Left ventricle myocardium inferior (tissue), 1 donor: ENCODE measurements at regions not wholly inside any gene's neighbourhood (a gene's known extent, or its start where the extent isn't known, plus 50 kb on each side); places are given as distances from the start of the nearest gene placed in this dataset.
A peak's percentile ranks its signal among the peaks of the same experiment; 100 is the strongest.

Experiments used
- DNase-seq: peaks from one replicate; pipeline ENCODE4 v3.0.0-alpha.2; 2020
- H3K27ac ChIP-seq: fragments of 200-600 bp; replicated peaks from 2 replicates; pipeline ENCODE4 v1.8.0; 2021
- H3K27me3 ChIP-seq: fragments of 200-600 bp; 2 replicates; pipeline ENCODE4 v1.8.0; 2021; ENCODE audit warnings: low read depth
- H3K36me3 ChIP-seq: fragments of 200-600 bp; 2 replicates; pipeline ENCODE4 v1.8.0; 2021
- H3K4me1 ChIP-seq: fragments of 200-600 bp; 2 replicates; pipeline ENCODE4 v1.8.0; 2021
- H3K4me3 ChIP-seq: fragments of 200-600 bp; 2 replicates; pipeline ENCODE4 v1.8.0; 2021; ENCODE audit warnings: mild to moderate bottlenecking, moderate library complexity
- H3K9me3 ChIP-seq: fragments of 200-600 bp; replicated peaks from 2 replicates; pipeline ENCODE4 v1.8.0; 2021
- intact Hi-C: fragments of 100-400 bp; cut with micrococcal nuclease; formaldehyde crosslinking; loops from one replicate; pipeline ENCODE4 v1.11.0; 2022
- TF ChIP-seq, protein P1 (sequence below): fragments of 200-600 bp; IDR thresholded peaks from 2 replicates; pipeline ENCODE4 v1.8.0; 2021; ENCODE audit warnings: antibody characterized with exemption, mild to moderate bottlenecking, borderline replicate concordance
- donor health status: DM: no; HTN: yes; CAD: no; lungs with severe emphysema.

DNA sequence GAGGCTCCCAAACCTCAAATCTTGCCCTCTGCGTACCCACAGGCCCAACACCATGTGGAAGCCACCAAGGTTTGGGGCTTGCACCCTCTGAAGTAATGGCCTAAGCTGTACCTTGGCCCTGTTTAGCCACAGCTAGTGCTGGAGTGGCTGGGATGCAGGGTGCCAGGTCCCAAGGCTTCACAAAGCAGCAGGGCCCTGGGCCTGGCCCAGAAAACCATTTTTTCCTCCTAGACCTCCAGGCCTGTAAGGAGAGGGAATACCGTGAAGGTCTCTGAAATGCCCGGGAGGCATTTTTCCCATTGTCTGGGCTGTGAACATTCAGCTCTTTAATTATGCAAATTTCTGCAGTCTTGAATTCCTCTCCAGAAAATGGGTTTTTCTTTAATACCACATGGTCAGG lies 223.7 kb upstream of the CCN2 start:
- H3K4me3 ChIP-seq = no peak overlapping the region
- no peaks in the 10 kb centered on the region for H3K27me3 ChIP-seq
- peaks cover 4% of the 10 kb centered on the region for H3K36me3 ChIP-seq
- intact Hi-C loops = no loop called here
- H3K4me1 ChIP-seq = no peaks in the 10 kb centered on the region
- peaks cover 22% of the 10 kb centered on the region for H3K9me3 ChIP-seq
- no peak overlapping the region for H3K27ac ChIP-seq
- TF ChIP-seq, protein P1, sequence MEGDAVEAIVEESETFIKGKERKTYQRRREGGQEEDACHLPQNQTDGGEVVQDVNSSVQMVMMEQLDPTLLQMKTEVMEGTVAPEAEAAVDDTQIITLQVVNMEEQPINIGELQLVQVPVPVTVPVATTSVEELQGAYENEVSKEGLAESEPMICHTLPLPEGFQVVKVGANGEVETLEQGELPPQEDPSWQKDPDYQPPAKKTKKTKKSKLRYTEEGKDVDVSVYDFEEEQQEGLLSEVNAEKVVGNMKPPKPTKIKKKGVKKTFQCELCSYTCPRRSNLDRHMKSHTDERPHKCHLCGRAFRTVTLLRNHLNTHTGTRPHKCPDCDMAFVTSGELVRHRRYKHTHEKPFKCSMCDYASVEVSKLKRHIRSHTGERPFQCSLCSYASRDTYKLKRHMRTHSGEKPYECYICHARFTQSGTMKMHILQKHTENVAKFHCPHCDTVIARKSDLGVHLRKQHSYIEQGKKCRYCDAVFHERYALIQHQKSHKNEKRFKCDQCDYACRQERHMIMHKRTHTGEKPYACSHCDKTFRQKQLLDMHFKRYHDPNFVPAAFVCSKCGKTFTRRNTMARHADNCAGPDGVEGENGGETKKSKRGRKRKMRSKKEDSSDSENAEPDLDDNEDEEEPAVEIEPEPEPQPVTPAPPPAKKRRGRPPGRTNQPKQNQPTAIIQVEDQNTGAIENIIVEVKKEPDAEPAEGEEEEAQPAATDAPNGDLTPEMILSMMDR = no peak
- DNase-seq = no peak

DNA sequence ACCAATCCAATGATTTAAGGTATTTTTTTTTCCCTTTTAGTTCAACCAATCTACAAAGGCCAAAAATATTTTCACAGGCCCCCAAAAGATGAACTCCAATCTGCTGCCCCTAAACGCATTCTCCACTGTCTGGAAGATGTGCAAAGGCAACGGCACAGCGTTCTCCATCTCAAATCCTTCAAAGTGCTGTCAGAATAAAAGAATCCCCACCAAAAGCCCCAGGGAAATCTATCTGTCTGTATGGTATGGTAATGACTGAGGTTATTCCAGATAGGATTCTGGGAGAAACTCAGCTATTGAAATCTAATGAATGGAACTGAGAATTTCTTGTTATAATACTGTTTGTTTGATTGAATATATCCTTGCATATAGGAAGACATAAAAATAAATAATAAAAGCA lies 217.8 kb upstream of the CCN2 start:
- intact Hi-C loops = loop anchor here (10.0 kb wide), 1 partner anchor 244 kb away; no protein-coding TSS in a partner anchor
- Histone ChIP-seq H3K27ac (no peak overlapping the region), H3K36me3 (no peaks in the 10 kb centered on the region), H3K9me3 (peaks cover 15% of the 10 kb centered on the region), H3K27me3 (no peaks in the 10 kb centered on the region), H3K4me1 (peaks cover 5% of the 10 kb centered on the region), H3K4me3 (no peak overlapping the region)
- no peak for DNase-seq
- TF ChIP-seq, protein P1 = no peak

DNA sequence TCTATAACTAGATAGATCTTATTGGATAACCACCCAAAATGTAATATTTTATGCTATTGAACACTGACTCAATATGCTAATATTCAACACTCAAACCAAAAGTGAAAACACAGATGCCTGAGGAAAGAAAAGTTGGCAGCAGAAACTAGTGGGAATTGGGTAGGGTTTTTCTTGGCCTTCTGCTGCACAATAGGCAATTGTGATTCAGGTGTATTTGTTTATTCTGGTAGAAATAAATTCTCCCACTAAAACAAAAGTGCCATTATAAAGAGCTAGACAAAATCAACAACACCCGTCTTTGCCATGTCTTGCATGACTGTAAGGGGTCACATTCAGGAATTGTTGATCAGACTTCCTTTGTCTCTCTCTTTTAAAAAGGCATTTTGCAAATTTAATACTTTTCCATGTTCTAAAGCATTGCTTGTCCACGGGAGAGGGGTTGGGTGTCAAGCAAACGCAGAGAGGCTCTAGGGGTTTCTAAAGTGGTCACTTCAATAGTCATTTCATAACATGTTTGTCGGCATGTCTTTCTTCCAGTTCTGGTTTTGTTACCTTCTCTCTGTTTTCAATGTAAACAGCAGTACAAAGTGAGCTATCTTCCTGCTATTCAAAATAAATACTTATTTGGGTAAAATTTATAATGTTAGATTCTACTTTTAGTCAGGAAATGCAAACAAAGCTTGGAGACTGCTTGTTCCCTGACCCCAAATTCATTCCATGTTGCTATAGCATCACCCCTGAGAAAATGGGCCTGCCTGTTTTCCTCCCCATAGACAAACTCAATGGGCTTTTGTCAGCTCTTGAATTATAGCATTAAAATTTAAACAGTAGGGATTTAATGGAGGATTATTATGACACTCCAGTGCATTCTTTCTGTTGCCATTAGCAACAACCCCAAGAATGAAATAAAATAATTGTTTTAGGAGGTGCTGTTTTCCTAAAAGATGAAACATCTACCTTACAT lies 217.0 kb upstream of the CCN2 start:
- Histone ChIP-seq H3K27me3 (no peaks in the 10 kb centered on the region), H3K36me3 (no peaks in the 10 kb centered on the region), H3K9me3 (peaks cover 13% of the 10 kb centered on the region), H3K4me1 (peaks cover 5% of the 10 kb centered on the region), H3K27ac (peak overlapping the region; percentile 21), H3K4me3 (no peak overlapping the region)
- TF ChIP-seq, protein P1 = no peak
- intact Hi-C loops = loop anchor here (10.0 kb wide), 1 partner anchor 243 kb away; no protein-coding TSS in a partner anchor
- no peak for DNase-seq

DNA sequence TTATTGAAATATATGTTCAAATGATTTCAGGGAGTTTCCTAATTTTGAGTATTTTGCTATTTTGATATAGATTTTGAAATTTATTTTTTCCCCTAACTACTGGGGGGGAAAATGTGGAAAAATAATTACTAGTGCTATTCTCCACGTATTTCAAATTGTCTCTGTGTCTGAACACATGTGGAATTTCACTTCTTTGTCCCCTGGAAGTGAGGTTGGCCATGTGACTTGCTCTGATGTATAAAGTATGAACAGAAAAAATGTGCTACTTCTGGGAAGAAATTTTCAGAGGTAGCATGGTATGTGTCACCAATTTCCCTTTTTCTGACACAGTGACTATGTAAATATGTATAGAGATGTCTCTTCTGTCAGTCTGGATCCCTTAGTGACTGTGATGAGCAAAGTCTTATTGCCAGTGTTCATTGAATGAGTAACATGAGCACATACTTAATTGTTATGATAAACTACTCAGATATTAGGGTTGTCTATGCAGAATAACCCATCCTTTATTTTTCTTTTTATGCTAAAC lies 215.4 kb upstream of the CCN2 start:
- peaks cover 5% of the 10 kb centered on the region for H3K4me1 ChIP-seq
- no peak for DNase-seq
- intact Hi-C loops = loop anchor here (10.0 kb wide), 1 partner anchor 242 kb away; no protein-coding TSS in a partner anchor
- no peaks in the 10 kb centered on the region for H3K27me3 ChIP-seq
- H3K9me3 ChIP-seq = peaks cover 13% of the 10 kb centered on the region
- no peak overlapping the region for H3K4me3 ChIP-seq
- H3K36me3 ChIP-seq = no peaks in the 10 kb centered on the region
- no peak overlapping the region for H3K27ac ChIP-seq
- TF ChIP-seq, protein P1 = no peak

DNA sequence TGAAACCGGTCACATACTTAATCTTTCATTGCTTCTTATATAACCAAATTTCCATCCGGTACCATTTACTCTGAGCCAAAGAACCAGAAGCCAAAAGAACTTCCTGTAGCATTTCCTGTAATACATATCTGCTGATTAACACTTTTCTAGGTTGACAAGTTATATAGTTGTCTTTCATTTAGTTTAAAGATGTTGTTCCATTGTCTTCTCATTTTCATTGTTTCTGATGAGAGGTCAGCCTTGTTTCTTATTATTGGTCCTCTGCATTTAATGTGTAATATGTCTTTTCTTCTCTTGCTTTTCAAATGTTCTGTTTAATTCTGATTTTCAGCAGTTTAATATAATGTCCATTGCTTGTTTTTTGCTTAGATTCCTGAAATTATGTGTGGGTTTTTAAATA lies 214.5 kb upstream of the CCN2 start:
- Histone ChIP-seq H3K9me3 (peaks cover 13% of the 10 kb centered on the region), H3K27ac (no peak overlapping the region), H3K4me1 (peaks cover 5% of the 10 kb centered on the region), H3K27me3 (no peaks in the 10 kb centered on the region), H3K4me3 (no peak overlapping the region), H3K36me3 (no peaks in the 10 kb centered on the region)
- intact Hi-C loops = loop anchor here (10.0 kb wide), 1 partner anchor 241 kb away; no protein-coding TSS in a partner anchor
- DNase-seq = no peak
- TF ChIP-seq, protein P1 = no peak
